Mesendoderm (in vitro differentiated cells): ENCODE measurements at regions not wholly inside any gene's neighbourhood (a gene's known extent, or its start where the extent isn't known, plus 50 kb on each side); places are given as distances from the start of the nearest gene placed in this dataset.

Experiments
- DNase-seq: peaks from one replicate; pipeline ENCODE4 v3.0.0; 2013
- H2AK5ac ChIP-seq: 2 replicates; pipeline ENCODE4 v1.6.1; 2013; ENCODE audit warnings: low read length, inconsistent platforms
- H2BK120ac ChIP-seq: 2 replicates; pipeline ENCODE4 v1.6.1; 2013; ENCODE audit warnings: low read depth, mild to moderate bottlenecking, low read length, moderate library complexity, mixed read lengths
- H2BK15ac ChIP-seq: replicated peaks from 2 replicates; pipeline ENCODE4 v1.6.1; 2013; ENCODE audit warnings: low read depth, mild to moderate bottlenecking, moderate library complexity
- H2BK5ac ChIP-seq: 2 replicates; pipeline ENCODE4 v1.6.1; 2013; ENCODE audit warnings: low read length, inconsistent platforms
- H3K18ac ChIP-seq: 2 replicates; pipeline ENCODE4 v1.6.1; 2013; ENCODE audit warnings: mild to moderate bottlenecking, low read length, mixed read lengths
- H3K23ac ChIP-seq: one replicate; pipeline ENCODE4 v1.6.1; 2013; ENCODE audit warnings: low read length
- H3K27ac ChIP-seq: 2 replicates; pipeline ENCODE4 v1.5.1; 2013; ENCODE audit warnings: low read depth, mild to moderate bottlenecking, inconsistent platforms, low read length, moderate library complexity
- H3K27me3 ChIP-seq: 2 replicates; pipeline ENCODE4 v1.6.1; 2013; ENCODE audit warnings: low read length, control low read depth, mild to moderate bottlenecking, inconsistent platforms; ENCODE audit not compliant: insufficient read depth, poor library complexity
- H3K36me3 ChIP-seq: 2 replicates; pipeline ENCODE4 v1.6.1; 2013; ENCODE audit warnings: low read length, inconsistent platforms; ENCODE audit not compliant: control insufficient read depth, insufficient read depth
- H3K4ac ChIP-seq: one replicate; pipeline ENCODE4 v1.6.1; 2013; ENCODE audit warnings: low read depth, mild to moderate bottlenecking, low read length, moderate library complexity
- H3K4me1 ChIP-seq: 2 replicates; pipeline ENCODE4 v1.6.1; 2013; ENCODE audit warnings: low read depth, low read length, inconsistent platforms; ENCODE audit not compliant: control insufficient read depth
- H3K4me2 ChIP-seq: 2 replicates; pipeline ENCODE4 v1.6.1; 2013; ENCODE audit warnings: low read length
- H3K4me3 ChIP-seq: 2 replicates; pipeline ENCODE4 v1.5.1; 2013; ENCODE audit warnings: mild to moderate bottlenecking, low read length
- H3K56ac ChIP-seq: one replicate; pipeline ENCODE4 v1.6.1; 2013; ENCODE audit warnings: low read length
- H3K79me1 ChIP-seq: 2 replicates; pipeline ENCODE4 v1.6.1; 2013; ENCODE audit warnings: low read length, inconsistent platforms
- H3K79me2 ChIP-seq: 2 replicates; pipeline ENCODE4 v1.6.1; 2013; ENCODE audit warnings: mild to moderate bottlenecking, low read length; ENCODE audit not compliant: control insufficient read depth, insufficient read depth
- H3K9ac ChIP-seq: 2 replicates; pipeline ENCODE4 v1.6.1; 2013; ENCODE audit warnings: low read length, inconsistent platforms
- H4K5ac ChIP-seq: one replicate; pipeline ENCODE4 v1.6.1; 2013; ENCODE audit warnings: low read length
- H4K8ac ChIP-seq: one replicate; pipeline ENCODE4 v1.6.1; 2013; ENCODE audit warnings: low read depth, mild to moderate bottlenecking, control low read depth, low read length, moderate library complexity
- WGBS: extraction: QIAGEN DNeasy Blood & Tissue Kit; methylation state at CpG from one replicate; pipeline ENCODE4 v1.1.7; 2013; ENCODE audit warnings: low lambda C conversion rate, missing lambda C conversion rate; ENCODE audit not compliant: insufficient coverage; ENCODE audit errors: extremely low coverage; 5-methylcytosine and 5-hydroxymethylcytosine counted together

DNA sequence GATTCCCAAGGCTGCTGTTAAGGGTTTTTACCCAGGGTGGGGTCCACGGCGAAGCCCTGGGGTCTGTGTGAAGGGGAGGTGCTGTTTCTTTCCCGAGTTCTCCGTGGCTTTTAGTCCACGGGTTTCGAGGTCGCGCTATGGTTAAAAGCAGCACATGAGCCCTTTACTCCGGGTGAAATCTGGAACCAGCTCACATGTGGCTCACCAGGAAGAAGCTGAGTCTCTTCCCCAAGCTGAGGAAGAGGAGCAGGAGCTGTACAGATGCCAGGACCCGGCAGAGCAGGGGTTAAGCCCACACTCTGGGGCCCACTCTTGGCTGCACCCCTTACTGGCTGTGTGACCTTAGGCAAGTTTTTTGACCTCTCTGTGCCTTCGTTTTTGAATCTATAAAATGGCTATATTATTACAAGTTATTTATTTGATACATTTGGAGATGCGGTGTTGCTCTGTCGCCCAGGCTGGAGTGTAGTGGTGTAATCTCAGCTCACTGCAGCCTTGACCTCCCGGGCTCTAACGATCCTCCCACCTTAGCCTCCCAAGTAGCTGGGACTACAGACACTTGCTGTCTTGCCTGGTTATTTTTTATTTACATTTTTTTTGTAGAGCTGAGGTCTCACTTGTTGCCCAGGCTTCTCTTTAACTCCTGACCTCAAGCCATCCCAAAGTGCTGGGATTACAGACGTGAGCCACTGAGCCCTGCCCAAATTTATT is 266.3 kb downstream of the AACS start:
- H3K18ac ChIP-seq: peak overlapping the region; percentile 77
- H3K4ac ChIP-seq: no peak overlapping the region
- H2BK120ac ChIP-seq: no peak overlapping the region
- no peaks in the 10 kb centered on the region for H3K4me1 ChIP-seq
- no peaks in the 10 kb centered on the region for H3K27me3 ChIP-seq
- H3K79me1 ChIP-seq: no peaks in the 10 kb centered on the region
- no peaks in the 10 kb centered on the region for H3K36me3 ChIP-seq
- no peak overlapping the region for H4K8ac ChIP-seq
- H3K9ac ChIP-seq: peak overlapping the region; percentile 79
- no peak overlapping the region for H2BK5ac ChIP-seq
- peak overlapping the region; percentile 92 for H3K4me2 ChIP-seq
- peak overlapping the region; percentile 67 for H3K4me3 ChIP-seq
- no CpG with 5 or more reads among the region's 16 CpGs for WGBS
- H3K79me2 ChIP-seq: no peaks in the 10 kb centered on the region
- H3K23ac ChIP-seq: no peak overlapping the region
- peak overlapping the region; percentile 85 for H3K56ac ChIP-seq
- no peak overlapping the region for H2BK15ac ChIP-seq
- no peak overlapping the region for H3K27ac ChIP-seq
- no peak for DNase-seq
- no peak overlapping the region for H2AK5ac ChIP-seq
- H4K5ac ChIP-seq: no peak overlapping the region

GRCh38 chr12:125332900-125333299 is 267.7 kb downstream of the AACS start:
- Histone ChIP-seq H4K8ac (no peak overlapping the region), H3K9ac (no peak overlapping the region), H3K4me2 (no peak overlapping the region), H3K4me3 (no peak overlapping the region), H3K4me1 (no peaks in the 10 kb centered on the region), H2BK120ac (no peak overlapping the region), H3K23ac (no peak overlapping the region), H4K5ac (no peak overlapping the region), H2AK5ac (no peak overlapping the region), H3K27ac (no peak overlapping the region), H3K79me1 (no peaks in the 10 kb centered on the region), H3K56ac (no peak overlapping the region), H3K4ac (no peak overlapping the region), H2BK15ac (no peak overlapping the region), H2BK5ac (no peak overlapping the region), H3K79me2 (no peaks in the 10 kb centered on the region), H3K18ac (no peak overlapping the region), H3K36me3 (no peaks in the 10 kb centered on the region), H3K27me3 (no peaks in the 10 kb centered on the region)
- DNase-seq: peak; percentile 49
- WGBS: no CpG with 5 or more reads among the region's 11 CpGs

- Histone ChIP-seq H4K5ac (no peak overlapping the region), H3K27me3 (no peaks in the 10 kb centered on the region), H3K4ac (no peak overlapping the region), H2BK120ac (no peak overlapping the region), H3K9ac (no peak overlapping the region), H3K18ac (no peak overlapping the region), H3K79me1 (no peaks in the 10 kb centered on the region), H3K23ac (no peak overlapping the region), H3K4me2 (no peak overlapping the region), H3K27ac (no peak overlapping the region), H3K4me3 (no peak overlapping the region), H3K36me3 (no peaks in the 10 kb centered on the region), H4K8ac (no peak overlapping the region), H3K4me1 (no peaks in the 10 kb centered on the region), H2AK5ac (no peak overlapping the region), H3K56ac (no peak overlapping the region), H3K79me2 (no peaks in the 10 kb centered on the region), H2BK5ac (no peak overlapping the region), H2BK15ac (no peak overlapping the region)
- no peak for DNase-seq
- WGBS: no CpG with 5 or more reads among the region's 4 CpGs
Observed at GRCh38 chr12:125336246-125336645, 271.0 kb downstream of the AACS start.

DNA sequence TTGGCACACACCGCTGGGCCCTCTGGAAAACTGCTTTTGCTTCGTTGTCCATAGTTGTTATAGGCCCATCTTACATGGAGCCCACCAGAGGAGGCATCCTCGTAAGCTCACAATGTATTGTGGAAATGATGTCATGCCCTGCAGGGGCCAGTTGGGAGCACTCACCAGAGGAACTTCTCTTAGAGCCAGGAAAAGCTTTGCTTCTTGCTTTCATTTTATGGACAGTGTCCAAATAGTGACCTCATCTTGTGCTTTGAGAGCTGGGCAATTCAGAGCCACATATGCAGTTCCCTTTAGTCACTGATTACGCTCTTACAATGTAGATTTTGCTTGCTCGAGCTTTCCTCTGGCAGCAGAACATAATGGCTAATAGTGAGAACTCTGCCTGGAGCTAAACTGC is 275.6 kb downstream of the AACS start:
- no peaks in the 10 kb centered on the region for H3K79me2 ChIP-seq
- H3K36me3 ChIP-seq: no peaks in the 10 kb centered on the region
- H3K4ac ChIP-seq: no peak overlapping the region
- no peak overlapping the region for H2BK120ac ChIP-seq
- H3K9ac ChIP-seq: no peak overlapping the region
- H4K8ac ChIP-seq: no peak overlapping the region
- no peak overlapping the region for H3K27ac ChIP-seq
- WGBS: no CpG with 5 or more reads among the region's 5 CpGs
- H3K79me1 ChIP-seq: no peaks in the 10 kb centered on the region
- DNase-seq: peak; percentile 28
- H3K56ac ChIP-seq: no peak overlapping the region
- H3K18ac ChIP-seq: no peak overlapping the region
- H3K27me3 ChIP-seq: no peaks in the 10 kb centered on the region
- H3K23ac ChIP-seq: no peak overlapping the region
- H3K4me1 ChIP-seq: no peaks in the 10 kb centered on the region
- no peak overlapping the region for H4K5ac ChIP-seq
- no peak overlapping the region for H2AK5ac ChIP-seq
- no peak overlapping the region for H3K4me3 ChIP-seq
- H2BK15ac ChIP-seq: no peak overlapping the region
- no peak overlapping the region for H2BK5ac ChIP-seq
- no peak overlapping the region for H3K4me2 ChIP-seq

DNA sequence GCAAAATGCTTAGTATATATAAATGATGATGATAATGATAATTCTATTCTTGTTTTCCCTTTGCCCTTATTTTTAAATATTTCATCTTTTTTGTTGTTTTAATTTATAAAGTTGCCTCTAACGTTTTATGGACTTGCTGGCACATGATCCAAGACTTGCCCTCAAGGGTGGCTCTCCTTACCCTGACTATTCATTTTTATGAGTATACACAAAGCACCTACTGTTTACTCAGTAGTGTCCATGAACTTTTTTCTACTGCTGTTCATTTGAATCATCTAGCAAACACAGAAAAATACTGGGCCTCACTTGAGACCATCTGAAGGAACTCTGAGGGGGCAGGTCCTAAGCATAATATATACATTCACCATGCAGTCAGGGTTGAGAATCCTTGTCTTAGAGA is 276.2 kb downstream of the AACS start:
- Histone ChIP-seq H3K27ac (no peak overlapping the region), H4K5ac (no peak overlapping the region), H3K18ac (no peak overlapping the region), H2BK15ac (no peak overlapping the region), H3K4ac (no peak overlapping the region), H3K79me2 (no peaks in the 10 kb centered on the region), H3K4me1 (no peaks in the 10 kb centered on the region), H2BK5ac (no peak overlapping the region), H3K79me1 (no peaks in the 10 kb centered on the region), H3K4me2 (no peak overlapping the region), H2BK120ac (no peak overlapping the region), H3K36me3 (no peaks in the 10 kb centered on the region), H2AK5ac (no peak overlapping the region), H3K27me3 (no peaks in the 10 kb centered on the region), H3K23ac (no peak overlapping the region), H3K9ac (no peak overlapping the region), H3K56ac (no peak overlapping the region), H3K4me3 (no peak overlapping the region), H4K8ac (no peak overlapping the region)
- no CpG with 5 or more reads among the region's 1 CpG for WGBS
- DNase-seq: no peak

- no peaks in the 10 kb centered on the region for H3K79me1 ChIP-seq
- no peak overlapping the region for H4K8ac ChIP-seq
- no peak overlapping the region for H3K18ac ChIP-seq
- no peaks in the 10 kb centered on the region for H3K27me3 ChIP-seq
- H2BK120ac ChIP-seq: no peak overlapping the region
- no peak overlapping the region for H3K9ac ChIP-seq
- H4K5ac ChIP-seq: no peak overlapping the region
- no peak overlapping the region for H3K56ac ChIP-seq
- H3K4ac ChIP-seq: no peak overlapping the region
- H2AK5ac ChIP-seq: no peak overlapping the region
- no peak overlapping the region for H2BK5ac ChIP-seq
- no peak overlapping the region for H3K4me2 ChIP-seq
- no peak for DNase-seq
- no peaks in the 10 kb centered on the region for H3K79me2 ChIP-seq
- no peak overlapping the region for H3K4me3 ChIP-seq
- no peak overlapping the region for H3K27ac ChIP-seq
- H3K4me1 ChIP-seq: no peaks in the 10 kb centered on the region
- H2BK15ac ChIP-seq: no peak overlapping the region
- WGBS: no CpG with 5 or more reads among the region's 3 CpGs
- H3K23ac ChIP-seq: no peak overlapping the region
- no peaks in the 10 kb centered on the region for H3K36me3 ChIP-seq
Observed at GRCh38 chr12:125343649-125344048, 278.4 kb downstream of the AACS start.
